ENCODE measurements at regions not wholly inside any gene's neighbourhood (a gene's known extent, or its start where the extent isn't known, plus 50 kb on each side); places are given as distances from the start of the nearest gene placed in this dataset.

- no peaks in the 10 kb centered on the region for H3K79me2 ChIP-seq (ENCODE audit: insufficient read depth, low read length)
- H3K9ac ChIP-seq (ENCODE audit: insufficient read depth, low read depth, low read length): no peak overlapping the region
- ChIA-PET POLR2A (no interaction called here), CTCF (ENCODE audit: low intra/inter-chr PET ratio, low total read pairs) (no interaction called here)
- H4K20me1 ChIP-seq (ENCODE audit: insufficient read depth, low read length): no peaks in the 10 kb centered on the region
- H3K4me1 ChIP-seq (ENCODE audit: insufficient read depth, low read length): no peaks in the 10 kb centered on the region
- H3K27me3 ChIP-seq (ENCODE audit: control insufficient read depth in 1 of 2, insufficient read depth in 2 of 2, low read length in 2 of 2): no peaks in the 10 kb centered on the region
- in situ Hi-C loops (cut with HindIII; ENCODE audit: extremely low pct_ligation_motif_present, low pct_unique_long_range_greater_than_20kb) (no loop called here), intact Hi-C loops (cut with micrococcal nuclease; ENCODE audit: unreplicated experiment) (no loop called here)
- FAIRE-seq (no peak), ATAC-seq (no peak), DNase-seq (ENCODE audit: low spot score) (no peak)
- H3K36me3 ChIP-seq (replicated peaks in 1 of 2; ENCODE audit: control insufficient read depth in 1 of 2, insufficient read depth in 2 of 2, low read length in 2 of 2): no peaks in the 10 kb centered on the region
- WGBS (ENCODE audit: low lambda C conversion rate): 21% methylated on average over 1 of the region's 1 CpG
- peaks cover 68% of the 10 kb centered on the region for H3K9me3 ChIP-seq (ENCODE audit: low read length)
- H3K4me2 ChIP-seq (ENCODE audit: low read depth, low read length): no peak overlapping the region
- no peak overlapping the region for H3K4me3 ChIP-seq (replicated peaks in 1 of 3; ENCODE audit: insufficient read depth in 1 of 3, low read depth in 2 of 3, low read length in 3 of 3)
- TF ChIP-seq ZNF382 (CRISPR knock-in tag; IDR thresholded peaks at IDR 0.05; ENCODE audit: borderline replicate concordance): no peak
- TF ChIP-seq ELK4 (CRISPR knock-in tag; IDR thresholded peaks at IDR 0.05; ENCODE audit: borderline replicate concordance): no peak
- no peak for TF ChIP-seq ARID4A (CRISPR knock-in tag; IDR thresholded peaks at IDR 0.05; ENCODE audit: borderline replicate concordance)
- no peak for TF ChIP-seq ZNF580 (CRISPR knock-in tag; IDR thresholded peaks at IDR 0.05; ENCODE audit: borderline replicate concordance, low read depth)
- no peak for TF ChIP-seq SALL2 (CRISPR knock-in tag; IDR thresholded peaks at IDR 0.05)
- no peak for TF ChIP-seq ZNF589 (CRISPR knock-in tag; conservative IDR thresholded peaks at IDR 0.05)
- H3K27ac ChIP-seq (ENCODE audit: extremely low read length, insufficient read depth, low read length): no peak overlapping the region
- H2AFZ ChIP-seq (ENCODE audit: low read length): no peak overlapping the region
- BruUV-seq (replicated peaks): no TSS peak
These were observed 57.8 kb downstream of the IZUMO3 start for GRCh38 chr9:24487946-24488345.
